ENCODE measurements at regions not wholly inside any gene's neighbourhood (a gene's known extent, or its start where the extent isn't known, plus 50 kb on each side); places are given as distances from the start of the nearest gene placed in this dataset.

DNA sequence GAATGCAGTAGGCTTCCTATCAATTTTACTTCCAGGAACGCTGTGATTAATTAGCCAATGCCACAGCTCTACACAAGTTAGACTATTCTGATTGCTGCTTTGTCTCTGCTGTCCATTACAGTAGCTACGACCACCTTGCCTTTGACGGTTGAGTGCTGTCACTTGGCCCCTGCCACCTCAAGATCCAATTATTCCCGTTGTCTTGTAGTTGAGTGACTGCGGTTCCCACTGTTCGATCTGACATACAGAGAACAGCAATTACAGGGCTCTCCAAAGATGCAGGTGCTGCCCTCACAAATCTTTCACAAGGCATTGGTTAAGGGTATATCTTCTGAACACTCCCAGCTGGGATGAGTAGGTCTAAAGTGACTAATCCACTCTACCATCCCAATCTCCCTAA lies 393.4 kb upstream of the KIF2A start:
- Histone ChIP-seq H3K9ac (ENCODE audit: low read depth in 1 of 2, low read length in 2 of 2) (no peak overlapping the region), H3K36me3 (ENCODE audit: control insufficient read depth in 4 of 4, insufficient read depth in 3 of 4, low read depth in 1 of 4, low read length in 3 of 4) (no peaks in the 10 kb centered on the region), H3K27ac (ENCODE audit: low read depth in 1 of 2, low read length in 2 of 2) (no peak overlapping the region), H3K4me3 (ENCODE audit: low read depth in 1 of 3, low read length in 3 of 3) (no peak overlapping the region), H3K27me3 (ENCODE audit: control insufficient read depth in 4 of 4, insufficient read depth in 4 of 4, low read length in 3 of 4) (no peaks in the 10 kb centered on the region), H3K4me1 (ENCODE audit: control insufficient read depth in 4 of 4, insufficient read depth in 4 of 4, low read length in 3 of 4) (no peaks in the 10 kb centered on the region), H3K9me3 (ENCODE audit: control insufficient read depth in 4 of 4, low read length in 3 of 4) (peaks cover 2 to 10% (median 4%) of the 10 kb centered on the region in 4 donors)
- no peak for DNase-seq (ENCODE audit: low spot score)
- WGBS, result 91% methylated on average over 6 of the region's 6 CpGs
- TF ChIP-seq, protein P1, sequence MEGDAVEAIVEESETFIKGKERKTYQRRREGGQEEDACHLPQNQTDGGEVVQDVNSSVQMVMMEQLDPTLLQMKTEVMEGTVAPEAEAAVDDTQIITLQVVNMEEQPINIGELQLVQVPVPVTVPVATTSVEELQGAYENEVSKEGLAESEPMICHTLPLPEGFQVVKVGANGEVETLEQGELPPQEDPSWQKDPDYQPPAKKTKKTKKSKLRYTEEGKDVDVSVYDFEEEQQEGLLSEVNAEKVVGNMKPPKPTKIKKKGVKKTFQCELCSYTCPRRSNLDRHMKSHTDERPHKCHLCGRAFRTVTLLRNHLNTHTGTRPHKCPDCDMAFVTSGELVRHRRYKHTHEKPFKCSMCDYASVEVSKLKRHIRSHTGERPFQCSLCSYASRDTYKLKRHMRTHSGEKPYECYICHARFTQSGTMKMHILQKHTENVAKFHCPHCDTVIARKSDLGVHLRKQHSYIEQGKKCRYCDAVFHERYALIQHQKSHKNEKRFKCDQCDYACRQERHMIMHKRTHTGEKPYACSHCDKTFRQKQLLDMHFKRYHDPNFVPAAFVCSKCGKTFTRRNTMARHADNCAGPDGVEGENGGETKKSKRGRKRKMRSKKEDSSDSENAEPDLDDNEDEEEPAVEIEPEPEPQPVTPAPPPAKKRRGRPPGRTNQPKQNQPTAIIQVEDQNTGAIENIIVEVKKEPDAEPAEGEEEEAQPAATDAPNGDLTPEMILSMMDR (IDR thresholded peaks at IDR 0.05; ENCODE audit: low read depth, low read length, missing input control), result no peak
- TF ChIP-seq, protein P2, sequence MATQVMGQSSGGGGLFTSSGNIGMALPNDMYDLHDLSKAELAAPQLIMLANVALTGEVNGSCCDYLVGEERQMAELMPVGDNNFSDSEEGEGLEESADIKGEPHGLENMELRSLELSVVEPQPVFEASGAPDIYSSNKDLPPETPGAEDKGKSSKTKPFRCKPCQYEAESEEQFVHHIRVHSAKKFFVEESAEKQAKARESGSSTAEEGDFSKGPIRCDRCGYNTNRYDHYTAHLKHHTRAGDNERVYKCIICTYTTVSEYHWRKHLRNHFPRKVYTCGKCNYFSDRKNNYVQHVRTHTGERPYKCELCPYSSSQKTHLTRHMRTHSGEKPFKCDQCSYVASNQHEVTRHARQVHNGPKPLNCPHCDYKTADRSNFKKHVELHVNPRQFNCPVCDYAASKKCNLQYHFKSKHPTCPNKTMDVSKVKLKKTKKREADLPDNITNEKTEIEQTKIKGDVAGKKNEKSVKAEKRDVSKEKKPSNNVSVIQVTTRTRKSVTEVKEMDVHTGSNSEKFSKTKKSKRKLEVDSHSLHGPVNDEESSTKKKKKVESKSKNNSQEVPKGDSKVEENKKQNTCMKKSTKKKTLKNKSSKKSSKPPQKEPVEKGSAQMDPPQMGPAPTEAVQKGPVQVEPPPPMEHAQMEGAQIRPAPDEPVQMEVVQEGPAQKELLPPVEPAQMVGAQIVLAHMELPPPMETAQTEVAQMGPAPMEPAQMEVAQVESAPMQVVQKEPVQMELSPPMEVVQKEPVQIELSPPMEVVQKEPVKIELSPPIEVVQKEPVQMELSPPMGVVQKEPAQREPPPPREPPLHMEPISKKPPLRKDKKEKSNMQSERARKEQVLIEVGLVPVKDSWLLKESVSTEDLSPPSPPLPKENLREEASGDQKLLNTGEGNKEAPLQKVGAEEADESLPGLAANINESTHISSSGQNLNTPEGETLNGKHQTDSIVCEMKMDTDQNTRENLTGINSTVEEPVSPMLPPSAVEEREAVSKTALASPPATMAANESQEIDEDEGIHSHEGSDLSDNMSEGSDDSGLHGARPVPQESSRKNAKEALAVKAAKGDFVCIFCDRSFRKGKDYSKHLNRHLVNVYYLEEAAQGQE (IDR thresholded peaks at IDR 0.05), result no peak
- TF ChIP-seq HNF4A (conservative IDR thresholded peaks at IDR 0.05), result no peak
- TF ChIP-seq EGR1 (IDR thresholded peaks at IDR 0.05; ENCODE audit: low read depth in 2 of 2), result no peak
- no peak for TF ChIP-seq JUND (IDR thresholded peaks at IDR 0.05)
- TF ChIP-seq, protein P3, sequence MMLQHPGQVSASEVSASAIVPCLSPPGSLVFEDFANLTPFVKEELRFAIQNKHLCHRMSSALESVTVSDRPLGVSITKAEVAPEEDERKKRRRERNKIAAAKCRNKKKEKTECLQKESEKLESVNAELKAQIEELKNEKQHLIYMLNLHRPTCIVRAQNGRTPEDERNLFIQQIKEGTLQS (IDR thresholded peaks at IDR 0.05), result no peak
- TF ChIP-seq FOXA1 (IDR thresholded peaks at IDR 0.05), result no peak
- no peak for TF ChIP-seq RAD21 (IDR thresholded peaks at IDR 0.05)
- TF ChIP-seq NR2F2 (IDR thresholded peaks at IDR 0.05), result no peak
- TF ChIP-seq FOXA2 (IDR thresholded peaks at IDR 0.05), result no peak
- no peak for TF ChIP-seq RXRA (IDR thresholded peaks at IDR 0.05)
- TF ChIP-seq, protein P4, sequence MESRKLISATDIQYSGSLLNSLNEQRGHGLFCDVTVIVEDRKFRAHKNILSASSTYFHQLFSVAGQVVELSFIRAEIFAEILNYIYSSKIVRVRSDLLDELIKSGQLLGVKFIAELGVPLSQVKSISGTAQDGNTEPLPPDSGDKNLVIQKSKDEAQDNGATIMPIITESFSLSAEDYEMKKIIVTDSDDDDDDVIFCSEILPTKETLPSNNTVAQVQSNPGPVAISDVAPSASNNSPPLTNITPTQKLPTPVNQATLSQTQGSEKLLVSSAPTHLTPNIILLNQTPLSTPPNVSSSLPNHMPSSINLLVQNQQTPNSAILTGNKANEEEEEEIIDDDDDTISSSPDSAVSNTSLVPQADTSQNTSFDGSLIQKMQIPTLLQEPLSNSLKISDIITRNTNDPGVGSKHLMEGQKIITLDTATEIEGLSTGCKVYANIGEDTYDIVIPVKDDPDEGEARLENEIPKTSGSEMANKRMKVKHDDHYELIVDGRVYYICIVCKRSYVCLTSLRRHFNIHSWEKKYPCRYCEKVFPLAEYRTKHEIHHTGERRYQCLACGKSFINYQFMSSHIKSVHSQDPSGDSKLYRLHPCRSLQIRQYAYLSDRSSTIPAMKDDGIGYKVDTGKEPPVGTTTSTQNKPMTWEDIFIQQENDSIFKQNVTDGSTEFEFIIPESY (IDR thresholded peaks at IDR 0.05), result no peak
- TF ChIP-seq GABPA (IDR thresholded peaks at IDR 0.05 in 1 of 2, conservative IDR thresholded peaks at IDR 0.05 in 1 of 2), result no peak
- TF ChIP-seq TAF1 (conservative IDR thresholded peaks at IDR 0.05), result no peak
- TF ChIP-seq SP1 (IDR thresholded peaks at IDR 0.05), result no peak
- TF ChIP-seq, protein P5, sequence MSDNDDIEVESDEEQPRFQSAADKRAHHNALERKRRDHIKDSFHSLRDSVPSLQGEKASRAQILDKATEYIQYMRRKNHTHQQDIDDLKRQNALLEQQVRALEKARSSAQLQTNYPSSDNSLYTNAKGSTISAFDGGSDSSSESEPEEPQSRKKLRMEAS (IDR thresholded peaks at IDR 0.05), result no peak
- TF ChIP-seq HNF4G (IDR thresholded peaks at IDR 0.05), result no peak
- no peak for TF ChIP-seq YY1 (IDR thresholded peaks at IDR 0.05)
